ENCODE measurements at regions not wholly inside any gene's neighbourhood (a gene's known extent, or its start where the extent isn't known, plus 50 kb on each side); places are given as distances from the start of the nearest gene placed in this dataset.

DNA sequence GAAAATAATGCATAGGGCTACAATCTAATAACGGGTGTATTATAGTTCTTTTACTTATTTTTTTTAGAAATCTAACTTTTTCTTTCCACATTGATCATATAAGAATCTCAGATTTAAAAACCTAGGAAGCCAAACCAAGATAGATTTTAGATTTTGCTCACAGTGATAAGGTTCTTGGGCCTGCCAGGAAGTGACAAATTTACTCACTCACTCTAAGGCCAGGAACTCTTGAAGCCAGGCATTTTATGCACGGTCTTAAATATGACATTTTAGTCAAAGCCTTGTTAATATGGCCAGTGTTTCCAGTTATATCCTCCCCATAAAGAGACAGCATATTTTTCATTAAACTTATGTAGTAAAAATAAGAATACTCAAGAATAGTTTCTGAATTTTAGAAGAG, 271.4 kb downstream of the SQOR start:
- H4K5ac ChIP-seq (ENCODE audit: insufficient read length, low read depth, low read length): no peak overlapping the region
- H3K4ac ChIP-seq (ENCODE audit: low read depth, low read length): no peak overlapping the region
- H3K4me2 ChIP-seq (ENCODE audit: insufficient read depth, insufficient read length, low read length): no peak overlapping the region
- no peaks in the 10 kb centered on the region for H3K27me3 ChIP-seq (ENCODE audit: insufficient read depth, low read length)
- no peaks in the 10 kb centered on the region for H3K23me2 ChIP-seq (ENCODE audit: insufficient read length, low read depth, low read length, poor library complexity, severe bottlenecking)
- Mint-ChIP-seq H3K36me3 (ENCODE audit: insufficient read depth in 1 of 3, low read depth in 3 of 3) (peaks cover 0 to 1% (median 0%) of the 10 kb centered on the region in 3 experiments; a peak in 1 of 7 replicates), H3K27ac (no peak overlapping the region), H3K27me3 (ENCODE audit: low read depth) (no peaks in the 10 kb centered on the region), H3K4me1 (no peaks in the 10 kb centered on the region), H3K4me3 (no peak overlapping the region), H3K9me3 (peaks cover 3 to 11% of the 10 kb centered on the region in 2 experiments)
- no peak overlapping the region for H3K14ac ChIP-seq (ENCODE audit: insufficient read depth, low read length)
- H3K18ac ChIP-seq (ENCODE audit: insufficient read length, low read depth, low read length): no peak overlapping the region
- no peak overlapping the region for H3K56ac ChIP-seq (ENCODE audit: insufficient read length, low read depth, low read length)
- no peak overlapping the region for H2BK120ac ChIP-seq (ENCODE audit: low read depth, low read length, poor library complexity, severe bottlenecking)
- H2BK12ac ChIP-seq (ENCODE audit: insufficient read length, low read depth, low read length): no peak overlapping the region
- no peaks in the 10 kb centered on the region for H3K9me3 ChIP-seq (ENCODE audit: control insufficient read depth, low read depth, low read length)
- no peak overlapping the region for H2BK5ac ChIP-seq (ENCODE audit: insufficient read length, low read length)
- H3K23ac ChIP-seq (ENCODE audit: insufficient read length, low read depth, low read length): no peak overlapping the region
- H2AK5ac ChIP-seq (ENCODE audit: insufficient read length, low read length): no peak overlapping the region
- no peak for DNase-seq
- no peak overlapping the region for H4K8ac ChIP-seq (replicated peaks; ENCODE audit: insufficient read length, low read depth, low read length)
- no peak overlapping the region for H2BK15ac ChIP-seq (ENCODE audit: low read depth, low read length)
- H2AFZ ChIP-seq (ENCODE audit: low read length): no peak overlapping the region
- H3T11ph ChIP-seq (ENCODE audit: low read length): no peak overlapping the region
- H3K9ac ChIP-seq (ENCODE audit: extremely low read depth, insufficient read length, low read length): no peak overlapping the region
- no peak overlapping the region for H3K27ac ChIP-seq (ENCODE audit: insufficient read length, low read depth, low read length)
- H3K79me2 ChIP-seq (ENCODE audit: insufficient read depth, low read length): no peaks in the 10 kb centered on the region
- no peak for TF ChIP-seq CTCF (conservative IDR thresholded peaks at IDR 0.05)
- no peaks in the 10 kb centered on the region for H4K20me1 ChIP-seq (ENCODE audit: control insufficient read depth, insufficient read depth, insufficient read length)
- H3K4me1 ChIP-seq (ENCODE audit: insufficient read depth, low read length): no peaks in the 10 kb centered on the region
- H3K79me1 ChIP-seq (ENCODE audit: insufficient read depth, low read depth, low read length, poor library complexity, severe bottlenecking): no peaks in the 10 kb centered on the region
- no peak overlapping the region for H2BK20ac ChIP-seq (ENCODE audit: low read depth, low read length, poor library complexity, severe bottlenecking)
- WGBS (ENCODE audit: extremely low coverage, insufficient read length, low lambda C conversion rate): no CpG with 5 or more reads among the region's 2 CpGs
- H4K91ac ChIP-seq (ENCODE audit: insufficient read length, low read depth, low read length): no peak overlapping the region

All from H9 (cell line).